ENCODE measurements at regions not wholly inside any gene's neighbourhood (a gene's known extent, or its start where the extent isn't known, plus 50 kb on each side); places are given as distances from the start of the nearest gene placed in this dataset.

DNA sequence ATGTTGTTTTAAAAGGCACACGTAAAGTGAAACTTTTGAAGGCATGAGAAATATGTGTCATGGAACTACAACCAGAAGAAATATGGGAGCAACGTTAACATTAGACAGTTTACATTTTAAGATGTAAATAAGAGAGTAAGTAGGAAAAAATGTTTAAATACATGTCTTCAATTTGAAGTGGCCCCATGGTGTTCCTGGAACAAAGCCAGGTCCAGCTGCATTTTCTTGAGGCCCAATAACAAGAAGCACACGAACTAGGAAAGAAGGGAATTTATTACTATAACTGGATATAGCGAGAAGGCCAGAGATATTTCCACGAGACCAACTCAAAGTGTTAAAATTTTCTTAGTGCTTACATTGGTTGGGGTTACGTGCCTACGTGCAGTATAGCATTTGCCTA lies 458.1 kb downstream of the KCTD8 start:
- no peak for DNase-seq

DNA sequence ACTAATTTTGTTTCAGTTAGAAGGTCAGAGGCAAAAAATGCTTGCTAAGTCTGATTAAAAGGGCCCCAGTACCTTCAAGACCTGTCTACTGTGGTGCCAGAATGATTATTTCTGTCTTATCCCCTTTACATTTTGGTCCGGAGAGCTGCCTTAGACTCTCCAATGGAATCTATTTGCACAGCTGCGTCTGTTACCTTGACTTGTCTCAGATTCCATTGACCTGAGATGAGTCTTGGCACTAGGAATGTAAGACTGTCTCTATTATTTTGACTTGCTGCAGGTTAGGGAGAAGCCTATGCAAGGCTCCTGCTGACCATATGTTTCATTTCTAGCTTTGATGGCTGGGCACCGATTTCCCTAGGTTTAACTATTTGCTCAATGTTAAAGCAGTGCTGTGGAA lies 457.6 kb downstream of the KCTD8 start:
- DNase-seq = no peak

DNA sequence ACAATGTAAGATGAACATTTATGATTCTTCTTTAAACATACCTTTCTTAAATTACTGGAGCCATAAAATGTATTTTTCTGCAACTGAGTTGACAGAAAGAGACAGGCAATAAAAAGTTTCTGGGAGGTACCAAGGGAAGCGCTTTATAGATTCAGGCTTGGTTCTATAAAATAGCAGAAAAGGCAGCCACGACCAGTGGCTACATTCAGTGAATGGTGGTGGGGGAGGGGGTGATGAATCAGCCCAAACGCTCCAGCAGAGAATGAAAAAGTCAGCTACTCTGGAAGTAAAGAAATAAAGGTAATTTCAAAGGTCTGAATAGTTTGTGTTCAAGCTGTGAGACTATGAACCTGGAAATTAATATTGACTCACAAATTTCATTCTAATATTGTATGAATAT lies 456.1 kb downstream of the KCTD8 start:
- DNase-seq = no peak

GRCh38 chr4:43993196-43993902 lies 455.3 kb downstream of the KCTD8 start:
- no peak for DNase-seq

DNA sequence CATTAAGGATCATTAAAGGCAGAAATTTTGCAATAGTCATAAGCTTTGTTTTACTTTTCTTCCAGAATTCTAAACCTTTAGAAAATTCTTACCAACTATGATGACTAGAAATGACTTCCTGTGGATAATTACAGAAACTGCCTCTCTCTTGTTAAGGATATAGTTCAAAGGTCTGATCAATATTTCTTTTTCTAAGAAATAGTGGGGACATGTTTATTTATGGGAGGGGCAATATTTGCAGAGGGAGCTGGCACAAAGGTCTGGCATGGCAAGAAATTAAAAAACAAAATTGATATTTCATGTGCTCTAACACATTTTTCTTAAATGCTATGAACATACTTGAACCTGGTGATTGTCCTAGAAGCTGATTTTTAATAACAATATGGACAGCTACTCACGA lies 448.9 kb downstream of the KCTD8 start:
- no peak for DNase-seq

DNA sequence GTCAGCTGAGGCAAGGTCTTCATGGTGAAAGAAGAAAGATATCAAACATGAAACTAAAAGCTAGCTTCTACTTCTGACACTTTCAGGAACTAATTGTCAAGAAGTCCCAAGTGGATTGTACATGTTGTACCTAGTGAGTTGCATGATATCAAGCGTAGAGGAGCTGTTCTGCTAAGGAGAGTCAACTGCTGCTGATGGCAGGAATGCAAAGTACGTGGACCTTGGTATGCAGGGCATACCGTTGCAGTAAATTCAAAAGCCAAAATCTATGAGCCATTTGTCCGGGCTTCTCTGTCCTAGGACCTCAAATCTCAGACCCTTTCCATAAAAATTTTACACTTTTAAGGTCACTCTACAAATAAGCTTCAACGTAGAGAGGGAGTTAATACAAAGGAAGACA lies 446.2 kb downstream of the KCTD8 start:
- no peak for DNase-seq

DNA sequence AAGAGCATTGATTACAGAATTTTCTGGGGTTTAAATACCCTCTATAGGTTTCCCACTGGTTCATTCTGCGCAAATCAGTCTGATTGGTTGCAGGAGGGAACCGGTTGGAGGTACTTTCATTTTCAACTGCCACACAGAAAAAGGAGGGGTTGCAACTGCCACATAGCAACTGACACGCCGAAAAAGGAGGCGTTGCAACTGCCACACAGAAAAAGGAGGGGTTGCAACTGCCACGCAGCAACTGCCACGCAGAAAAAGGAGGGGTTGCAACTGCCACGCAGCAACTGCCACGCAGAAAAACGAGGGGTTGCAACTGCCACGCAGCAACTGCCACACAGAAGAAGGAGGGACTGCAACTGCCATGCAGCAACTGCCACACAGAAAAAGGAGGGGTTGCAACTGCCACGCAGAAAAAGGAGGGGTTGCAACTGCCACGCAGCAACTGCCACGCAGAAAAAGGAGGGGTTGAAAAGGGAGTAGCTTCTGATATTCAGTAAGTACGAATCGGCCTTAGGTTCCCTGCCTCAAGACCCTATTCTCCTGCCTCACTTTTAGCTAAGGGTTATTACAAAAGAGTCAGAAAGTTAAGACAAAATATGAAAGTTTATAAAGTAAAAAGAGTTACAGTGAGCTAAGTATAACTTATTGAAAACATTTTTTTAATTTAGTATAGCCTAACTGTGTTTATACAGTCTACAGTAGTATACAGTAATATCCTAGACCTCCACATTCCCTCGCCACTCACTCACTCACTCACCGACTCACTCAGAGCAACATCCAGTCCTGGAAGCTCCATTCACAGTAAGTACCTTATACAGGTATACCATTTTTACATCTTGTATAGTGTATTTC lies 431.8 kb downstream of the KCTD8 start:
- no peak for DNase-seq

- no peak for DNase-seq
Measured at GRCh38 chr4:44017422-44017739, 431.2 kb downstream of the KCTD8 start.

- DNase-seq = no peak
Measured at GRCh38 chr4:44019721-44020120, 428.9 kb downstream of the KCTD8 start.

DNA sequence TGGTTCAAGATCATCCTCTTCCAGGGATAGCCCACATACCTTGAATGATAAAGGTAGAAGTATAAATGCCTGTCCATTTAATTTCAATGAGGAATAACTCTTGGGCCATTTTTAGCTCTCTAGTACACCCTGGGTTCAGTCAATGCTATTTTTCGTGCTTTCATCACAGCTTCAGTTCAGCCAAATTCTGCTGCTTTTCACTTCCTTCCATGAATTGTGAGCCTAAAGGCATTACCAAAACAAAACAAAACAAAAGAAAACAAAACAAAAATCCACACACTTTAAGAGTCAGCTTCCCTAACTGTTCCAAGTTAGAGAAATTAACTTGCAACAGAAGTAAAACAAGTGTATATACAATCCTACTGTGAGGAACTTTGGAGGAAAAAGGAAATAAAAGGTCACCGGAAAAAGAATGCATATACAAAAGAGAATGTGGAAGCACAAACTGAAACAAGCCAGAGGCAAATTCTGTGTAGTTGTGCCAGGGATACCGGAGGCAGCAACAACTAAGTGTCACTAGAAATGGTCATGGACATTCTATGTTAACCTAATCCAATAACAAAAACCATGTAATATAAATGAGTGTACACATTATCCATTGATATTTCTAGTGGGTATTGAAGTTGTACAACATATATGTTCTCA lies 423.1 kb downstream of the KCTD8 start:
- DNase-seq = no peak

GRCh38 chr4:44038811-44039210 lies 409.8 kb downstream of the KCTD8 start:
- DNase-seq = no peak

GRCh38 chr4:44046491-44046890 lies 402.1 kb downstream of the KCTD8 start:
- no peak for DNase-seq

DNA sequence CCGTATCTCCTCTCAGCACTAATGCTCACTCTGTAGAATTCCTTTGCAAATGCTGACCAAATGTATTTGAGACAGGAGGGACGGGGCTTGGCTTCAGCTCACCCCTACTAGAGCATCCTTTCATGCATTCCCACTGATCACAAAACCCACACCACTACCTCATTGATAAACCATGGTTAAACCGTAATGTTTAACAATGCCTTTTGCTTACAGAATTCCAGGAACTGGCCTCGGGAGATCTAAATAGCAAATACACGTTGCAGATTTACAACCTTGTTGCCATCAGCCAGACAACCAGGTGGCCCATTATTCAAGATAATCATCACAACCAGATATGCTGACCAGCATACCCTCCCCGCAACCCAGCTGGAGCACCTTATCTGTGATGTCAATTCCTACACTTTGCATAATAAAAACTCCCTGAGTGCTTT lies 391.9 kb downstream of the KCTD8 start:
- no peak for DNase-seq

DNA sequence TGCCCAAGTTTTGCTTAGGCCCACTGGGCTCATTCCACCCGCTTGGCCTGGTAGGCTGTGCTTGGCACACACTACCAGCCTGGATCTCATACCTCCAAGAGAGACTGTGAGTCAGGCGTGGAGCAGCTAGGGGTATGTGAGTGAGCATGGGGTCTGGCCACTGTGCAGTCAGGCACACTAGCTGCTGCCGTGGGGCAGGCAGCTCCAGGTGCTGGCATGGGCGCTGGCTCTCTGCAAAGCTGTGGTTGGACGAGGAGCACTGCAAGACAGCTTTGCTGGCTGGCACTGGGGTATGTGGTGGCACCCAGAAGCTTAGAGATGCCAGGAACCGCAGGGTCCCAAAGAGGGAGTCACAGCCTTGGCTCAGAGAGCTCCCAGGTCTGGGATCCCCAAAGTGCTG lies 377.8 kb downstream of the KCTD8 start:
- no peak for DNase-seq

GRCh38 chr4:44071959-44072955 lies 376.4 kb downstream of the KCTD8 start:
- DNase-seq = no peak

- DNase-seq = no peak
Measured at GRCh38 chr4:44086753-44087152, 361.9 kb downstream of the KCTD8 start.

DNA sequence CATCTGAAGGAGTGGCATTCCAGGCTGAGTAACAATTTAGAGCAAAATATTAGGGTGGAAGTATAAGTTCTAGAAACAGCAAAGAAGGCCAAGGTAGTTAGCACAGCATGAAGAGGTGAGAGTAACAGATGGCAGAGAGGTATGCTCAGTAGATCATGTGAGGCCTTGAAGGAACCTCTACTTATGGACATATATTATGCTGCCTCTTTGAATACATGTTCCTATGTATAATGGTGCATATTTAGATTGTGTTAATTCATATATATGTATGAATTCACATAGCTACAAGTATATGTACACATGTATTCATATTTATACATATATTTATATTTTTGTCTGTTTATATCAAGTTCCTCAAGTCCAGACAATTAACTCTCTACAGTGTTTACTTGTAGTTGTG lies 355.2 kb downstream of the KCTD8 start:
- no peak for DNase-seq

- no peak for DNase-seq
Measured at GRCh38 chr4:44098973-44099372, 349.6 kb downstream of the KCTD8 start.

DNA sequence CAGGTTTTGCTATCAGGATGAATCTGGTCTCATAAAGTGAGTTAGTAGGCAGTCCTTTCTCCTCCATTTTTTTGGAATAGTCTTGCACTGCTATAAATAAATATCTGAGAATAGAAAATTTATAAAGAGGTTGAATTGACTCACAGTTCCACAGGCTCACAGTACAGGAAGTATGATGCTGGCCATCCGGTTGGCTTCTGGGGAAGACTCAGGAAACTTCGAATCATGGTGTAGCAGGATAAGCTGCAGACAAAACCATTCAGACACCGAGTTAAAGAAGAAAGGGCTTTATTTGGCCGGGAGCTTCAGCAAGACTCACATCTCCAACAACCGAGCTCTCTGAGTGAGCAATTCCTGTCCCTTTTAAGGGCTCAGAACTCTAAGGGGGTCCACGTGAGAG lies 348.2 kb downstream of the KCTD8 start:
- DNase-seq = no peak

DNA sequence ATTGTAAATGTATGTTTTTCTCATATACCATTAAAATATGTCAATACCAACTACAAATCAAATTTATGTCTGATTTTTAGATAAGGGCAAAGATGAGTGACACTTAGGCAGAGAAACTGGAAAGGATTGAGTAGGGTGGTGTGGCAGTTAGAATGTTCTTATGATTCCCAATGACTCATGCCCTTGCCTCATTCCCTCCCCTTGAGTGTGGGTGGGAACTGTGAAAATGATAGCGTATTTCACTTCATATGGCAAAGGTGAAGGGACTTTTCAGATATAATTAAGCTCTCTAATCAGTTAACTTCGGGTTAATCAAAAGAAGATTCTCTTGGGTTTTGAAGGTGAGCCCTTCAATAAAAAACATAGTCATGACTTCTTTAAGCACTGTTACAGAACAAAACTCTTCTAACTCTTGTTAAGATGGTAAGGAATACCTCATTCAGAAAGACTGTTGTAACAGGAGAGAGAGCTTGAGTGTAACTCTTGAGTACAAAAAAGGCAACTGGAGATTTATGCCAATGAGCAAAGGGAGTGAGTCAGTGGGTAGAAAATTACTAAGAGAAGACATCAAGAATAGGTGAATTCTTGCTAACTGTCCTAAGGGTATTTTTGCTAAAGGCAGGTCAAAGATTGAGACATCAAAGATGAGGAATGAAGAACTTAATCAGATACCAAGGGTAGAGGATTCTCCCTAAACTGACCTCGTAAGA lies 329.5 kb downstream of the KCTD8 start:
- no peak for DNase-seq

DNA sequence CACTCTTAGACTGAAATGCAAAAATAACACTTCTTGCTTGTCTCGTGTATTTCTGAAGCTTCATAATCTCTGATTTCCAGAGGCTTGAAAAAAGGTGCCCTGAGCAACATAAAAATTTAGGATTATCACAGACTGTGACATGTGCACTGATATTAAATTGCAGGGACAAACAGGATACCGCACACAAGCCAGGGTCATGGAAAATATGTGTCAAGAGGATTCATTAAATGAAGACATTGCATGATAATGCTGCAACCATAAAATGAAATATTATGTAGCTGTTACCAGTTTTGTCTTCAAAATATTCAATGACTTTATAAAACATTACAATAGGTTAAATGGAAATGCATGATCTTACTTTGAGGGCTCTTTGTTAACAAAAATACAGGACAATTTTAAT lies 328.0 kb downstream of the KCTD8 start:
- DNase-seq = no peak
